NCI-H2171 (cell line): ENCODE measurements at regions not wholly inside any gene's neighbourhood (a gene's known extent, or its start where the extent isn't known, plus 50 kb on each side); places are given as distances from the start of the nearest gene placed in this dataset.

ENCODE experiments used
- DNase-seq: peaks from one replicate; lab custom pipeline; 2025; lab: John Stamatoyannopoulos, UW

- DNase-seq, result no peak
Observed at GRCh38 chr14:40523123-40523522, 1083.6 kb upstream of the LRFN5 start.

- no peak for DNase-seq
Observed at GRCh38 chr14:40494483-40494882, 1062.2 kb upstream of the FBXO33 start.

DNA sequence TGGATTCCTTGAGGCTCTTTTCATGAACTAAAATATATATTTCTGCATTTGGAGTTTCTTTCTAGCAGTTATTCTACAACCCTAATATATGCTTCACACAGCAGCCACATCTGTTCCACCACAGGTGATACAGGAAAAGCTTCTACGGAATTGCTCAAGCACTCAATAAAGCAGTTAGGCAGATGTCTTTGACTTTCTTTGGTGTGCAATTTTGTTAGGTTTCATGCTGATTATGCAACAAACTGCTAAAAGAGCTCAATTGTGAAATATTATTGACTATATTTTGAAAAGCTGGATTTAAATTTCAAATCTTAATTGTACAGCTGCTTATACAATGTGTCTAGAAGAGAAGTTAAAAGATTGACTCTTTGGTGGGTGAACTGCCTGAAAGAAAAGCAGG is 1055.6 kb upstream of the FBXO33 start:
- no peak for DNase-seq

DNA sequence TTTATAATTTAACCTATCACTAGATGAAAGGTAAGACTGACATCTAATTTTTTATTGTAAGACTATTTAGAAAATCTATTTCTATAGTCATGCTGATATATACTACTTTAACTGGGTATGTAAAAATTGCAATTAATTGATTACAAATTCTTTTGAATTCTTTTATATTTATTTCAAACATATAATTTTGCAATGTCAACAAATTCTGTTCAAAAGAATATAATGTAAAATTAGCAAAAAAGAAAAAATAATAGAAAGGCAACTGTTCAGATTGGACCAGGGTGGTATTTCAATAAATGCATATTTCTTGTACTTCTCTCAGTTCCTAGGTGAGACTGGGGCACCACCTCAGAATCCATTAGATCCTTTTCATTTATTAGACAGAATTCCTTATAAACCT is 1053.5 kb upstream of the FBXO33 start:
- no peak for DNase-seq

DNA sequence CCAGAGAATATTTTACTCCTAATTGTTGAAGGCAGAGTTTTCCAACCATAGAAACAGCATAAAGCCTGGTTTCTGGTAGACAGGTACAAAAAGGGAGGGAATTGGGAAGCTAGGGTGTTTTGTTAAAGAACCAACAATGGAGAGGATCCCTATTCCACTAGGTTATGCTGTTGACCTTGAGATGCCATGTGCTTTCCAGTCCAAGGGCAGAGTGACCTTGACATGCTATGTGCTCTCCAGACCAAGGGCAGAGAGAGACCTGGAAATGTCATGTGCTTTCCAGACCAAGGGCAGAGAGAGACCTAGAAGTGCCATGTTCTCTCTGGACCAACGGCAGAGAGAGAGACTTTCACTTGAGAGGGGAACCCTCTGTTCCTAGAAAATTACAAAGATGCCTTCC is 1043.8 kb upstream of the FBXO33 start:
- no peak for DNase-seq

DNA sequence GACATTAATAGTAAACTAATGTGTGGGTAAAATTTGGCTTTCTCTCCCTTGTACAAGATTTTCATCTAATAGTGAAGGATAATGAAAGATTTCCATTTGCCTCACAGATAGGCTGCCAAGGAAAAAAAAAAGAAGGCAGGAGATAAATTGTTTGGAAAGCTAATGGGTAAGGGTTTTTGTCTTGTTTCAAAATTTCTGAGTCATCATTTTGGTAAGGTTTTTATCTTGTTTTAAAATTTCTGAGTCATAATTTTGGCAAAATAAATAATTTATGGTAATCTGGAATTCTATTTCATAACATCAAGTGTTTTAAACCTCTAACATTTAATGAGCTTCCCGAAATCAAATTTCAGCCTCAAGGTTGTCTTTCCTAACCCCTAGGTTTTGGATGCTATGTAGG is 1035.7 kb upstream of the FBXO33 start:
- DNase-seq, result no peak

DNA sequence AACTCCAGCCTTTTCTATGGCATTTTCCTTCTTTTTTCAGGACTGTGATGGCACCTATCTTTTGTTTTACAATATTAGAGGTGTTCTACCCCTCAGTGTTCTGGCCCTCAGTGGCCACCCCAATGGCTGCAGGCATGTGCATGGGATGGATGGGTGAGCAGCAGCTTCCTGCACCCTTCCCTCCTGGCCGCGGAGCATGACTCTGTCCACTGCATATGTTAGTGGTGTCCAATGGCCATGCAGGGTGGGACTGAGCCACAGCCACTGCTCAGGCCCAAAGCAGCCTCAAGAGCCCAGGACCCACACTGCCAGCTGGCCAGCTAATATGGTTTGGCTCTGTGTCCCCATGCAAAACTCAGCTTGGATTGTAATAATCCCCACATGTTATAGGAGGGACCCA is 1032.3 kb upstream of the FBXO33 start:
- DNase-seq, result no peak

DNA sequence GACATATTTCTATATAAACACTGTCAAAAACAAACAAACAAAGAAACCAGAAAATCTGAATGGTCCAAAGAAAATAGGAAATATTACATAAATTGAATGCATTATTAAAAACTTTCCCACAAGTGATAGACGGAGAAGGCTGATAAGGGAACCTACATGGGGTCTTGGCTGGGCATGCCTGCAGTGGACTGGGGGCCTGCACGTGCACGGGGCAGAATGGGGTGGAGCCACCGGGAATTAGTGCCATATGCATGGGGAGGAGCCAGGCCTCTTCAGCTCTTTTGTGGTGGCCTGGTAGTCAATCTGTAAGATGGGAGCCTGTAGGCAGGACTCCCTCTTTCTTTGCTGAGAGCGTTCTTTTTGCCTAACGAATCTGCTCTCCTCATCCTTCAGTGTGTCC is 1031.7 kb upstream of the FBXO33 start:
- no peak for DNase-seq

GRCh38 chr14:40452674-40453073 is 1020.4 kb upstream of the FBXO33 start:
- no peak for DNase-seq

DNA sequence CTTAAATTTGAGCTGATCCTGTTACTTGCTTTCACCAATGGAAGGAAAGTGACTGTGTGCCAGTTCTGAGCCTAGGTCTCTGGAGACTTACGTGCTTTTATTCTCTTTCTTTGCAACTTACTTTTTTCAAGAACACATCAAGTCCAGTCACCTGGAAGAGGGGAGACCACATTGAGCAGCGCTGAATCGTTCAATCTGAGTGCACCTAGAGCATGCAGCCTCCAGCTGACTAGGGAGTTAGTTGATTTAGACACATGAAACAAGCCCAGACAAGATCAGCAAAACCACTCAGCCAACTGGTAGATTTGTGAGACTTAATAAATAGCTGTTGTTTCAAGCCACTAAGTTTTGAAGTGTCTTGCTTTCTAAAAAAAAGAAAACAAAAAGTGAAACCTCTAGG is 1014.8 kb upstream of the FBXO33 start:
- peak; percentile 73 for DNase-seq

DNA sequence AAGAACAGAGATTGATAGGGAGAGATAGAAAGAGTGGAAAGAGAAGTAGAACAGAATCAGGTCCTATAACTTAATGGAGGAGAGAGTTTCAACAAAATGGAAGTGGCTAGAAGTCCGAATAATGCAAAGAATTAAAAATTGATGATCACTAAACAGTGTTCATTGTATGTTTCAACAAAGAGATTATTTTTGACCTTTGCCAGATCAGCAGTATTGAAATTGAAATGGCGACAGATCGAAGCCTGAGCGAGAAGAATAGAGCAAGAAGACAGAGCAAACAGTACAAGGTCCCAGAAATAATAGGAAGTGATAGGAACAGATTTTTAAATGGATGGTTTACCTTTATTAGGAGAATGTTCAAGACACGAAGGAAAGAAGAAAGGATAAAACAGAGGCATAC is 1012.8 kb upstream of the FBXO33 start:
- DNase-seq, result no peak

- DNase-seq, result no peak
Observed at GRCh38 chr14:40436551-40436950, 1004.3 kb upstream of the FBXO33 start.

GRCh38 chr14:40417777-40418401 is 985.7 kb upstream of the FBXO33 start:
- DNase-seq, result peak; percentile 19

DNA sequence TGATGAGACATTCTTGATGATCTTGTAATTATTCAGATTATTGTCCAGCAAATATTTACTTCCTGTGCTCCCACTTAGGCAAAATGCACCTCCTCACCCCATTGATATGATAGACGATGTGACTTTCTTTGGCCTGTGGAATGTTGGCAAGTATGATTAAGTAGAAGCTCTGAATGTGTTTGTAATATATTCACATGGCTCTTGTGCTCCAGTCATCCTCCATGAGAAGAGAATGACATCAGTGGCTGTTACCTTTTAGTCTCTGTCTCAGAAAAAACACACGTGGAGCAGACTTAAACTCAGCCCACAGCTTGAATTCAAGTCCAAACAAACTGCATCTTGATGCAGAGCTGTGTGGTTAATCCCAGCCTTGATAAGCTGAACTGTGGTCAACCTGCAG is 984.3 kb upstream of the FBXO33 start:
- DNase-seq, result no peak

DNA sequence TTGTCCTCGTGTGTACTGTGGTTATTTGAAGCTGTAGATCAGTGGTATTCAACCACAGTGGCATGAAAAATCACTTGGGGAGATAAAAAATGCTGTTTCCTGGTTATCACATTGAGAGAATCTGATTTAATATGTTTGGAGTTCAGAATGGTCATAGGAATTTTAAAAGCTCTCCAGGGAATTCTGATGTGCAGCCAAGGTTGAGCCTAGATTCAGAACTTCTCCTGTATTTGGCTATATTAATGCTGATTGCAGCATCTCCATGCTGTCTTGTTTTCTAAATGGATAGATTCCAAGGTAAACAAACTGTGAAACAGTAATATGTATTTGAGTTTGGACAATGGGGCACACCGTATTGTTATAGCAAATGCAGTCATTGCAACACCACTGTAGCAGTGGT is 982.2 kb upstream of the FBXO33 start:
- DNase-seq, result no peak

DNA sequence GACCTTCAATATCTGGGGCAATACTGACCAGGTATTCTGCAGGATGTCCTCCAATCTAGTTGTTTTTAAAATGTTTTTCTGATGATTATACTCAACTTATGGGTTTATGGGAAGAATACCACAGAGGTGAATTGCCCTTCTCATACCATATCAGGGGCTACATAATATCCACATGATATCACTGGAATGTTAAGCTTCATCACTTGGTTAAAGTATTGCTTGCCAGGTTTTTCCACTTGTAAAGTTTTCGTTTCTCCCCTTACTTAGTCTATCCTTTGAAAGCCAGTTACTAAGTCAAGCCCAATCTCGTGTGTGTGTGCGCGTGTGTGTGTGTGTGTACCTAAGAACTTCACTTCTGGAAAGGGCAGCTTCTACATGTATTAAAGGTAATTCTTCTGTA is 980.9 kb upstream of the FBXO33 start:
- DNase-seq, result no peak

- DNase-seq, result no peak
Observed at GRCh38 chr14:40410708-40411107, 978.5 kb upstream of the FBXO33 start.

GRCh38 chr14:40402957-40403356 is 970.7 kb upstream of the FBXO33 start:
- DNase-seq, result no peak

GRCh38 chr14:40398981-40399380 is 966.7 kb upstream of the FBXO33 start:
- DNase-seq, result no peak

- DNase-seq, result no peak
Observed at GRCh38 chr14:40394634-40395340, 962.6 kb upstream of the FBXO33 start.

DNA sequence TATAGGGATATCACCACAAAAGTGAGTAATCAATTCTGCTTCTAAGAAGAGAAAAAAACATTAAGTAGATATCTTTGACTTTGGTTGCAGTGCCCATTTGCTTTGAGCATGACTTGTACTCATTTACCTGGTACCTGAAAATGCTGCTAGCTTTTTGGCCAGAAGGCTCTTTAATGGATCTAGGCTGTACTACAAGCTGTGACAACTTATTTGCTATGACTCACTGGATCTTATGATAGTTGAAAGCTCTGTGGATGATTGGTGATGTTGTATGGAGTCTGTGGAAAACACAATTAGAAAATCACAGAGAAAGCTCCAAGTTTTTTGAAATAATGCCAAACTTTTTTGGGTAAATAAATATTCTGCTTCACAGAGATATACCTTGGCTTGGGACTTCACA is 960.9 kb upstream of the FBXO33 start:
- DNase-seq, result no peak

DNA sequence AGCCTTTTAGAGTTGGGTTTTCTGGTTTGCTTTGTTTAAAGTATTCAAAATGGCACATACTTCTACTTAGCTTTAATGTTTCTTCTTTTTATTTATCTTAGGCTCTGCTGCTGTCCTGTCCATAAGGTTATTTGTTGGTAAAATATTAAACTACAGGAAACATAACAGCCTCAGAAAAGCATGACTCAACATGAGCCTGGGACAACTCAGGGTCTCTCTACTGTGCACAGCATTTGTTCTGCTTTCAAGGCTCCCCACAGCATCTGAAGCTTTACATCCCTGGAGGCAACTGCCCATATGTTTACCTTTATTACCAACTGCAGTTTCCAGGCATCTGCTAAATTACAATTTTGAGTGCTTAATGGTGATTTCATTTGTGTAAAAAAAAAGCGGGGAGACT is 954.2 kb upstream of the FBXO33 start:
- peak; percentile 47 for DNase-seq

DNA sequence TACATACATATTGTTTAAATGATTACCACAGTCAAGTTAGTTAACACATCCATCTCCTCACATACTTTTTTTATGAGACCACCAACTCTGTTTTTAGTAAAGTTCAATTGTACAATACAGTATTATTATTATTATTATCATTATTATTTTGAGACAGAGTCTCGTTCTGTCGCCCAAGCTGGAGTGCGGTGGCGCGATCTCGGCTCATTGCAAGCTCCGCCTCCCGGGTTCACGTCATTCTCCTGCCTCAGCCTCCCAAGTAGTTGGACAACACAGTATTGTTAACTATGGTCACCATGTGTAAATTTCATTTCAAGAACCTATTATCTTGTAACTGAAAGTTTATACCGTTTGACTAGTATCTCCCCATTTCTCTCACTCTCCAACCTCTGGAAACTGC is 942.0 kb upstream of the FBXO33 start:
- no peak for DNase-seq

- DNase-seq, result no peak
Observed at GRCh38 chr14:40371011-40371410, 938.8 kb upstream of the FBXO33 start.
